ENCODE measurements at regions not wholly inside any gene's neighbourhood (a gene's known extent, or its start where the extent isn't known, plus 50 kb on each side); places are given as distances from the start of the nearest gene placed in this dataset.

DNA sequence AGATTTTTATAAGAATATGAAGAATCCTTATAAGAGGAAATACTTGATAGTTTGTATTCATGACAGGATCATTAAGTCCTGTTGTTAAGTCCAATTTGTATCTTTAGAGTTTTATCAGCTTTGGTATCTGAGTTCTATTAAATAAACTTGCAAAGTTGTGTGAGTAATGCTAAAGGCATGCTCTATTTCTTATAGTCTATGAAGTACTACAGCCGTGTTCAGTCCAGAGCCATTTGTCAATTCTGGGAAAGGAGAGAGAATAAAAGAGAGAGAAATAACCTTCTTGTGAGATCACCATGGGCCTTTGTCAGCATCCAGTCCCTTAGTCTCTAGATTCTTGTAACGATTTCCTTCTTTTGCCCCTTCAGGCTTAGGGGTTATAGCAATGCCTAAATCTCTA is 181.2 kb upstream of the POU3F2 start:
- DNase-seq (ENCODE audit: extremely low read depth, low read depth, low spot score) = no peak

DNA sequence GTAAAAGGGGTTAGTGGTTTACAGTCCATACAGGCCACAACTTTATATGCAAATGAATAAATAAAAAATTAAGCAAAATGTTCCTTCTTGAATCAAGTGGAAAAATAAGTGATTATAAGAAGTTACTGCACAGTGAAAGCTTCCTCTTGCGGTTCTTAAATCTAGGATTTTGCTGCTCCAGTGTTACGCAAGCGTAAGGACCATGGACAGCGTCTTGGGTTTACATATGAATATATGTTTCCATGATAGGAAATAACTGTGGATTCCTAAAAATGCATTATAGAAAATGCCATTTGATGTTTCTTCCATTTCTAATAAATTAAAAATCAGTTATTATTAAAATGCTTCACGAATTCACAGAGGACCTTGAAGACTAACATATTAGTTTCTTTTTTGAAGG is 176.6 kb upstream of the POU3F2 start:
- DNase-seq (ENCODE audit: extremely low read depth, low read depth, low spot score) = no peak

DNA sequence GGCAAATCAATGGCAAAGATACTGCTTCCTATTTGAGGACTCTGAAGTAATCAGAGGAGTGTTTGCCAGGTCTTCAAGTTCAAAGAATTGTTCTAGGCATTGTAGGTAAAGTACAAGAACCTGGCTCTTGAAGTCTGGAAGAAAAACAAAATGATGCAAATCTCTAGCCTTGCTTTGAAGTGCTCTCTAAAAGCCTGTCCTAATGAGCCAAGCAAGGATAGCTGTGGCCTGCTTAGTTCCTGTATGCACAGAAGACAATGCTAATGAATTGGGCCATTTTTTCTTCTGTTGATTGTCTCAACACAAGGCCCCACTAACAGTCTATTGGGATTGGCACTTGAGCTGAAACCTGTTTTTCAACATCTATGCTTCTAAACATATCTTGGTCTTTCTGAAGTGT is 165.0 kb upstream of the POU3F2 start:
- DNase-seq (ENCODE audit: extremely low read depth, low read depth, low spot score) = no peak

DNA sequence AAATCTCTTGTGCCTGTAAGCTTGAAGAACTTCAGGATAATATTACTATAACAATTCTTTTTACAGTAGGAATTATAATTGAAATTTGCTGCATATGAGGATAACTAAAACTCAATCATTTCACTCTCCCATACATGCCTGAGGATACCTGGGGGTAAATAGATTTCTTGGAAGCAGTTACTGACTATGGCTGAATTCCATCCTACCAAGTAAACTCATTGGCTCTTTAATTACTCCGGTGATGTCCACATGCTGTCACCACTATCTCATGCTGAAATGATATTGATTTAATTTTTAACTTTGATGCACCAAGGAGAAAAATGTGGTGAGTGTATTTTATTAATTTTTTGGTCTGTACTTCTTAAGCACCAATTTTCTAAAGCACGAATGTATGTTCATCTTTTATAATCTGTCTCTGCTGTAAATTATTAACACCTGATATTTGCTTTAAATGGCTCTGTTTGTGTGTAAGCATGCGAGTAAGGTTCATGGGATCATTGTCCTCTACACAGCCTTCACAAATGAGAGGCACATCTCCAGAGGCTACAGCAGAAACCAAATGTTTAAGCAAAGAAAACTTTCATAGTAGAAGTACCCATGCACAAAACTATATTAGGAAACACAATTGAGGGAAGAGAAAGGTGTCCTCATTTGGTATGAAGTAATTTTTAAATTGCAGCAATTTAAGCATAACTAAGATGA is 164.2 kb upstream of the POU3F2 start:
- no peak for DNase-seq (ENCODE audit: extremely low read depth, low read depth, low spot score)

DNA sequence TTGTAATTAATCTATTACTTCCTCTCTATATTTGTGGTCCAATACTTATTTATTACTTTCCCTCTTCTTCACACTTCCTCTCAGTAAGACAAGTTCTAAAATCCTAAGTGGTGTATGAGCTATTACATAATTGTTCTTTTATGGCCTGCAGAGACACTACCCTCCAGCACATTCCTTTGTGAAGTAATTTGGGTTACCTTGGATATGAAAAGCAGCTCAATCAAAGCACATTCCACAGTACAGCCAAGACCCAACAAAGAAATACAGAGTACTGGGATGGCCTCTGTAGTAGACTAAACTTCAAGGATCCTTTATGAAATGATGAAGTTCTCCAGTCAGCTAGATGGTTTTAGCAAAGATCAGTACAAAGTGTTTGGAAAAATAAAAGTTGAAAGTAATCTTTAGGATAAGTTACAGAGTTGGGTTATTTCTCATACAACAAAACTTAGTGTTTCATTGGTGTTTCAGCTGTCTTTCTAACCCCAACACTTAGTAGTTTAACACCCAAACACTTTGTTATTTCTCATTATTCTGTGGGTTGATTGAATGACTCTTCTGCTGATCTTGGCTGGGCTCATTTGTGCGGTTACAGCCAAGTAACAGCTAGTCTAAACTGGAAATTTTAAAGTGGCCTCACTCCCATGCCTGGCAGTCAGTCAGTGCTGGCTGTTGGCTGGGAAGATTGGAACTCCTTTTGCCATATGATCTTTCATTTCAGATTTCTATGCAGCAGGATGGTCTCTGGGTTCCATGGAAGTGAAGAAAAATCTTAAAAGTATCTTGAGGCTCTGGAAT is 161.5 kb upstream of the POU3F2 start:
- DNase-seq (ENCODE audit: extremely low read depth, low read depth, low spot score) = no peak

DNA sequence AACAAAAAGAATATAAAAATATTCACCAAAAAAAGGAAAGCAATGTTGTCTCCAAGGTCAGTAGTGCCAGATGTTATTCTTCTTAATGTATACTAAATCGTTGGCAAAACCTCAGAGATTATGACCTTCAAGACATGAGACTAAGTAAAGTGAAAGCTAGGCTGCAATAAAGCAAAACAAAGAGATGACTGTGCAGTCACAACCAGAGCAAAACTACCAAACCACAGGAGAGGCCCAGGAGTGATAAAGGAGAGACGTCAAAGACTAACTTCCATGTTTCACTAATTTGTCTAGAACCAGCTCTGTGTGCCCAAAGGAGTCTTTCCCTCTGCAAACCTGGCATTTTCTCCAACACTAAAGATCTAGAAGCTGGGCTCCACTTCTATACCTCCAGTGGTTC is 155.9 kb upstream of the POU3F2 start:
- no peak for DNase-seq (ENCODE audit: extremely low read depth, low read depth, low spot score)

DNA sequence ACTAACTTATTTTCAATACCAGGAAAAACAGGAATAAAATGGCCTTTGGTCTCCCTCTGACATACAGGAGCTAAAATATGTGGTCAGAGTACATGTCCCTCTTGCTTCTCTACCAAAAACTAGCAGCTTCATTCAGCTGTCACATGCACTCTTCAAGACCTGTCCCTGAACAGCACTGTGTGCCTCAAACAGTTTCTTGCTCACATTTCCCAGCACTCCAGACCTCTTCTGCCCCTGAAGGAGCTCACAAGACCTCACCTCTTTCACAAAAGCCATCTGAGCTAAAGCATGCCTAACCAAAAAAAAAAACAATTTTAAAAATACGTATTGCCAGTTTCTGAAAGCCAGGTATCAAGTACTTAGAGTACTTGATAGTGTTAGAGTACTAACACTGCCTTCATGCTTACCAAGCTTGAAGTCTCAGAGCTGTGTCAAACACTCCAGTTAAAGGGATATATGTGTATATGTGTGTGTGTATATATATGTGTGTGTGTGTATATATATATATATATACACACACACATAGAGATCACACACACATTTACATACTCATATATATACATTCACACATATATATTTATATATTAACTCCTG is 148.3 kb upstream of the POU3F2 start:
- DNase-seq (ENCODE audit: extremely low read depth, low read depth, low spot score) = no peak

DNA sequence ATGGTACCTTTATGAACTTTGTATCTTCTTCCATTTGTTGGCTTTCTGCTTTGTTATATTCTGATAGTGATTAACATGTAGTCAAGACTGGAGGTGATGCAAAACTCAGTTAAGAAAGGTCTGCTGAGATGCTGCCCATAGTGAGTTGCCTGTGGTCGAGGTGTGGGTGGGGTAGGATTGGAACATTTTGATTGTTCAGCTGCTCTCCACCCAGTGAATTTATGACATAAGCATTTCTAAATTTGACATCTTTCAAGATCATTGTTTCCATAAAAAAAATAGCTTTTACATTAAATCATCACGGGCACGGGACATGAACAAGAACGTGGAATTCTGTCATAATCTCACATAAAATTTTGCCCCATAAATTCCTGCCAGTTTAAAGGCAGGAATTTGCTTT is 146.6 kb upstream of the POU3F2 start:
- DNase-seq (ENCODE audit: extremely low read depth, low read depth, low spot score) = no peak

DNA sequence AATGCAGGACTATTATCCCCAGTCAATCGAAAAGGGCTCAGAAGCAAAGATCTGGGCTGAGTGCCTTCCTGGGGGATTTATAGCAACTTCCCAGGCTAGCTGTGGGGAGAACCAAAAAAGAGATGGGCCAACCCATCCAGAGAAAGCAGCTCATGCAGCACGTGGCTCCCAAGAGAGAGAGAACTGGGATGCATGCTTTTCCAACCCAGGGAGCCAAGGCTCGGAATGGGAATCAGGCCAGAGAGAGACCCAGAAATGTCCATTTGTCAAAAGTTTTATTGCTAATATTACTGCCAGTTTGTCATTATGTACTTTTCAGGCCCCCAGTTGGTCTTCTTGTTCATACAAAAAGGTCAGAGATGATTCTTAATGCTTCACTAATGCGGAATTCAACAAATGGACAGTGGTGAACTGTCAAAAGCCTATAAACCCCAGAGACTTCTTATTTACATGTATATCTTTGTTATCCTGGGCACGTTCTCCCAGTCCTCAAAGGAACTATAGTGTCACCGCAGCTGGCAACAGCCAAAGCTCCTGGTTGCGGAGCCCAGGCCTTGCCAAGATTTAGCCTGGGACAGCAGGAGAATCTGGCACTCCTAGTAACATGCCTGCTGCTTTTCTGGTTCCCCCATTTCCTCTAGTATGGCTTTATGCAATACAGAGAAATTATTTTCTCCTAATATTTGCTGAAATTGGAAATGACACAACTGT is 139.1 kb upstream of the POU3F2 start:
- DNase-seq (ENCODE audit: extremely low read depth, low read depth, low spot score) = no peak

DNA sequence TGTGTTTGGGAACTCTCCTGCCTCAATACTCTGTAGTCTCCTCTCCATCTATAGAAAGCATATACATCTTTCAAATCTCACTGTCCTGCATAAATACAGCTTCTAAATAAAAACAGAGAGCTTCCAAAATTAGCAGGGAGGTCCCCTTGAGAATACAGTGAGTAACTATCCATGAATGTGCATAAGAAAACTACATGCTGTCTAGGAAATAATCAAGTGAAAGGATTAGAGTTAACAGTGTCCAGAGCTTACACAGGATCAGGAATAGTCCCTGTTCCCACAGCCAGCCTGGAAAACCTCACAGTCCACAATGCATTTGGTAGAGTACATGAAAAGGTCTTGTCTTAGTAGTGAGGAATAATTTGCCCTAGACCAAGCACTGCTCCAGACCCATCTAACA is 123.0 kb upstream of the POU3F2 start:
- DNase-seq (ENCODE audit: extremely low read depth, low read depth, low spot score) = no peak

DNA sequence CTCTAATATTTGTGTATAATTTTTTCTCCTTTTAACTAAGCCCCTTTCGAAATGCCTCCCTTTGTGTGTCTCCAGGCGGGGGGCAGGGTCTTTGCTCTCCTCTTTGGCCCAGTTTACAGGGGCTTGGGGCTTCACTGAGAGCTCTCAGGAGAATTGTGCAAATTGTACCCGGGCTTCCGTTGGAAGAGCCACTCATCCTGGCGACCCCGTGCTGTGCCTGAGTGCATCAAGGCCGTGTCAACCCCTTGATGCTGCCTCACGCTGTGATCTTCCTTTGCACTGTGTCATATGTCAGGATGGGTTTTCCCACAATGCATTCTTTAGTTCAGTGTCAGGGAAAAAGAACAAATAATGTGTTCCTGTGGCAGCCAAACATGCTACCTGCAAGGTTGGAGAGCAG is 118.0 kb upstream of the POU3F2 start:
- no peak for DNase-seq (ENCODE audit: extremely low read depth, low read depth, low spot score)

DNA sequence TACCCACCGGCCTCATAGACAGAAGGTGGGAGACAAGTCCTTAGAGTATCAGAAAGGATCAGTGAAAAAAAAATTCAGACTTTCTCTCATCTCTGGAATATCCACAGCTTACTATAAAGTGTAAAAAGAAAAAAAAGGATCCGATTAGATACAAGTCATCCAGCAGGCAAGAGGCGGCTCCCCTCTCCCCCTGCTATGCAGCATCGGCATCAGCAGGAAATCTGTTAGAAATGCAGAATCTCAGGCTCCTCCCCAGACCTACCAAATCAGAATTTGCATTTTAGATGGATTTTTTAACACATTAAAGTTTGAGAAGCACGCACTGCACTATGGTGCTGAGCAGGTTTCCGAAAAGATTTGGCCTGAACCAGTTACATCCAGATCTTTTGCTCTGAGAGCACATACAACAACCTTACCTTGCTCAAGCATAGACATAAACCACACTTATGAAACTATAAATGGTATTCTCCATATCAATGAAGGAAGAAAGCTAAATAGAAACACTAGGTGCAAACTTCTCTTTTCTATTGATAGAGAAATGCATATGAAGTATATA is 117.0 kb upstream of the POU3F2 start:
- DNase-seq (ENCODE audit: extremely low read depth, low read depth, low spot score) = no peak

DNA sequence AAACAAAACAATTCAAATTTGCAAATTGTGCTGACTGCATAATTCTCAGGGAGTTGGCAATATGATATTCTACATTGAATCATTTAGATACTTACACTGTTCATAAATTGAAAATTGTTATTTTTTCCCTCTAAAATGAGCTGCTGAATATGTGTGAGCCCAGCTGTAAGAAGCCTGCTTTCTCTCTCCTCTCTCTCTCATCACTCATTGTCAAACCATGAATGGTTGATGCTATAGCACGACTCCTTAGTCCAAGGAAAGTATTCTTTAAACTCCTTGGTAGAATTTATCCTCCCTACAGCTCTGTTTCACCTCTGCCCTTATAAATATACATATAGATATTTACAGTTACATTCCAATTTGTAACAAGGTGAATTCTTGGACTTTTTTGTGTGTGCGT is 116.4 kb upstream of the POU3F2 start:
- no peak for DNase-seq (ENCODE audit: extremely low read depth, low read depth, low spot score)

DNA sequence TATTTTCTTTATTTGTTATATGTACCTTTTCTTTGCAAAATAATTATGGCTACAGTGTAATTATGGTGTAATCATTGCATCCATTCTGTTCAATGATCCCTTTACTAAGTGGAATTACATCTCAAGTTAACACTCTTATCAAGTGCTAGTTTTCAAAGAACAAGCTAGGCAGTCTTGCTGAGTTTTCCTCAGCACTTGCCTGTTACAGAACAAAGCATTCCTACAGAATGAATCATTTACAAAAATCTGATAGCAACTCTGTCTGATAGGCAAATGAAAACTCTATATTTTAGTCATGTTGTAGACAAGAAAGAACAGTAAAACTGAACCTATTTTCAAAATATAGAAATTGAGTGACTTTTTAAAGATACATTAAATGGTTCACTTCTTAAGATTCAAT is 109.8 kb upstream of the POU3F2 start:
- no peak for DNase-seq (ENCODE audit: extremely low read depth, low read depth, low spot score)

DNA sequence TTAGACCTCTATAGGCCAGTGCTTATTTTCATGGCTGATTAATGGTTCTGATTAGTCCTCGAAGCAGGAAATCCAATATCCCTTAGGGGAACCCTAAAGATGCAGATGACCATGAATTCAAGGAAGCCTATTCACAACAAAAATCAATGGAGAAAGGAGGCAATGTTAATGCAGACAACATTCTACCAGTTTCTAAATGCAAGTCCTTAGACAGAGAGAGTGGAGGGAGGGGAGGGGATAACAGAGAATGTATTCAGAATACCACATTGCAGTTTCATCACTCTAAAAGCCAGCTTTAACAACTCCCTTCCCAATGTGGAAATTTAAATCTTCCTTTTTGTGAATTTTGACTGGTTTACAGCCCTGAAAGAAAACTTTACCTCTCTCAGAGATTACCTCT is 87.1 kb upstream of the POU3F2 start:
- DNase-seq (ENCODE audit: extremely low read depth, low read depth, low spot score) = no peak

DNA sequence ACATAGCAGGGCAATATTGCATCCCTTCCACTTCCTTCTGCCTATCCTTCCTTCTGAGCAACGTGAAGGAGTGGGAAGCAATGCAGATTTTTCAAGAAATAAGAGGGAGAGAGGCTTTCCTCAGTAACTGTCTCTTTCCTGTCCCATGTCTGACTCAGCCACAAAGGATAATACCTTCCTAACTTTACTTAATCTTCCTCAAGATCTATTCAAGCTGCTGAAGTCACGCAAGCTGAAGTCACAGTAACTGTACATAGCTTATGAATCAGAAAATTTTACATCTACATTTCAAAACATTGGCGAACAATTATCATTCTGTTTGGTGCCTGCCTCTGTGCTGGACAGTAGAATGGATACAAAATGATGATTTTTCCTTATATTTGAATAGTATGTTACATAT is 86.4 kb upstream of the POU3F2 start:
- no peak for DNase-seq (ENCODE audit: extremely low read depth, low read depth, low spot score)

DNA sequence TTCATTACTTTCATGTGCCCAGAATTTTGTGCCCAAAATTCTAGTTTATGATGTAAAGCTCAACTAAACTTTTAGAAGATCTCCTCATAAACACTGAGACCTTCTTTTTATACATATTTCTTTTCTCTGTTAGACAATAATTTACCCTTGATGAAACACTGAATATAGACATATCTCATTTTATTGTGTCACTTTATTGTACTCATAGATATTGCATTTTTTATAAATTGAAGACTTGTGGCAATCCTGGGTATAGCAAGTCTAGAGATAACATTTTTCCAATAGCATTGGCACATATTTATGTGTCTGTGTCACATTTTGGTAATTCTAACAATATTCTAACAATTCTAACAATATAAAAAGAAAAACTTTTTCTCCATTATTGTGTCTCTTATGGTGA is 74.9 kb upstream of the POU3F2 start:
- no peak for DNase-seq (ENCODE audit: extremely low read depth, low read depth, low spot score)

DNA sequence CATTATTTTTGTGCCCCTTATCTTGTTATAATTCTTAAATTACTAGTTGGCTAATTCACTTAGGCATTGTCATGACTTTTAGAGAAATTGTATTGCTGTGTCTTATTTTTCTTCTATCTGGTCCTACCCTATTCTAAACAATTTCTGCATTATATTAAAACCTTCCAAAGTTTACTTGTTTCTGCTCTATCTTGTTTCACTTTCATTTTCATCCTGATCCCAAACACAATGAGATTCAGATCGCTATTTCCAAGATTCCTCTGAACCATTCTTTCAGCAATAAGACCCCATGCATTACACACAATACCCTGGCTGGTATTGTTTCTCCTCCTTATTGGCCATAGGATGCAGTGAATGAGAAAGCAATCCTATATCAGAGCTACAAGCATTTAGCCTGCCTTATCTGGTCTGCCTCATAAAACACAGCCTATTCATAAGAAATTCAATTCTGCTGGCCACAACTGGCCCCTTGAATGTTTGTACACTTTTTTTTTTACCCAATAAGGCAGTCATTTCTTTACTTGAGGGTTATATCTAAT is 69.9 kb upstream of the POU3F2 start:
- no peak for DNase-seq (ENCODE audit: extremely low read depth, low read depth, low spot score)

DNA sequence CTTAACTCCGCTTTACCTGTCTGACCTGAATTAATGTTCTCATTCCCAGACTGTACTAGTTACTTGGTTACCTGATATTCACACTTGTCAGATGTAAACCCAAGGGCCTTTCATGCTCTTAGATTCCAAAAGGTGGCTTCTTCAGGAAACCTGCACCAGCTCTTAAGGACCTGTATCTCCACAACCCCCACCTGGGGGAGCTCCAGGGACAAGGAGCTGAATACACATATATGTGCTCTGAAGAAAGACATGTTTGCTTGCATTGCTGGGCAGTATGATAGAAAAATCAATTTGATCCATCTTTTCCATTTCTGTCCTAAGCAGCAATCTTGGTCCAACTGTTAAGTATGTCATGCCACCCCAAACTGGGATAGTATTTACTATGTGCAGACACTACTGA is 64.8 kb upstream of the POU3F2 start:
- DNase-seq (ENCODE audit: extremely low read depth, low read depth, low spot score) = no peak

DNA sequence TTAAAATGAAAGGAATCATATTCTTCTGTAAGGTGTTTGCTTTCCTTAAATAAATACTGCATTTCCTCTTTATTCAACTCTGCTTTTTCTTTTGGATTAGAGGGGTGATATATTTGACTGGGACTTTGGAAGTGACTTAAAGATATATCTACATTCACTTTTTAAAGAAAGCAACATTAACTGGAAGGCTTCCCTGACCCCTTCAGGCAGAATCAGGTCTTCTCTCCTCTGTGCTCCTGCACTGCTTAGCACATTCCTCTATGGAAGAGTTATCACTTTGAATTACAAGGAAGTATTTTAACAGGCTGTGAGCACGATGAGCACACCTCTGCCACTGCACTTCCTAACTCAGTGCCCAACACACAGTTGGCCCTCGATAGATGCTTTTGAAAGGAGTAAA is 59.2 kb upstream of the POU3F2 start:
- no peak for DNase-seq (ENCODE audit: extremely low read depth, low read depth, low spot score)

DNA sequence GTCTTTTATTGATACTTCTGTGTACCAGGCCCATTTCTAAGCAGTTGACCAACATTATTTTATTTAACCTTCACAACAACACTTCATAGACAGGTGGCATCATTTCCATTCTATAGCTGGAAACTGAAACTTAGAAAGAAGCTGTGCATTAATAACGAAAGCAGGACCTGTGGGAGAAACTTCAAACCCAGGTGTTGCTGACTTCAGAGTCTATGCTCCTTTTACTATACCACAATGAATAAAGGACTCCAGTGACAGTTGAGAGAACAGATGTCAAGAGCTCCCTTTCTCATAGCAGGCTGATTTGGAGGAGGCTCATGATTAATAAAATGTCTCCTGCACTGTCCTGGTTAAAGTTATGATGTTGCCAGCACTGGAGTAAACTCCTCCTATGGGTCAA is 56.6 kb upstream of the POU3F2 start:
- no peak for DNase-seq (ENCODE audit: extremely low read depth, low read depth, low spot score)
